HG03342 (cell line): ENCODE measurements at regions not wholly inside any gene's neighbourhood (a gene's known extent, or its start where the extent isn't known, plus 50 kb on each side); places are given as distances from the start of the nearest gene placed in this dataset.

Source experiments
- ATAC-seq: cut with Tn5 transposase; IDR thresholded peaks from one replicate; pipeline ENCODE4 v1.9.1; 2021; ENCODE audit warnings: mild to moderate bottlenecking, moderate library complexity; ENCODE audit not compliant: unreplicated experiment

DNA sequence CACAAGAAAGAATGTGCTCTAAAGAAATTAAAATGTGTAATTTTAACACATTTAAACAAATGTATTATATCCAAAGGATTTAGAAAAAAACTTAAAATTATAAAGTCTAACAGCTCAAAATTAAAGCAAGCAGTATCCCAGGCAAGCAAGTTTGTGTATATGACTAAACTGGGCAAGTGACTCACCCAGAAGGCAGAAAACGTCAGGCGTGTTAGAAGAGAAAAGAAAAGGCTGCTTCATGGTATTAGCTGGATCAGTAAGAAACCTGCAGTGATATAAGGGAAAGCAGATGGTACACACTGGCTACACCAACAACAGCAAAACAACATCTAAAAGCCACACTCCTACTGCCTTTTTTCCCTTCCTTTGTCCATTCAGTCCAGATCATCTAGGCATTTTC, 250.6 kb upstream of the NDST3 start:
- no peak for ATAC-seq

DNA sequence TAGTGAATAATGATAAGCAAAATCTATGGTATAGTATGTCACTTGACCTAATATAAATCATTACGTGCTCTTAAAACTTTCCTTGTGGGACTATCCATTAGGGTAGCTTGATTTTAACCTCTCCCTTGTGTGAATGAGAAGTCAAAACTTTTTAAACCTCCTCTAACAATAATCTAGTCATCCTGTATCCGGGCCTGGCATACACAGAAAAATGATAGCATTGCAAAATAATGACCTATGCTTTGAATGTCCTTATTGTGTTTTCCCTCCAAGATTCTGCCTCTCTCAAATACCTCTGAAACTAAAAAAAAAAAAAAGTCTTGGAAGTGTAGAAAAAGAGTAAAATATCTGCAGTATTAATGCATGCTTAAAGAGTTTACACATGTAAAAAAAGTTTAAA, 250.0 kb upstream of the NDST3 start:
- no peak for ATAC-seq

DNA sequence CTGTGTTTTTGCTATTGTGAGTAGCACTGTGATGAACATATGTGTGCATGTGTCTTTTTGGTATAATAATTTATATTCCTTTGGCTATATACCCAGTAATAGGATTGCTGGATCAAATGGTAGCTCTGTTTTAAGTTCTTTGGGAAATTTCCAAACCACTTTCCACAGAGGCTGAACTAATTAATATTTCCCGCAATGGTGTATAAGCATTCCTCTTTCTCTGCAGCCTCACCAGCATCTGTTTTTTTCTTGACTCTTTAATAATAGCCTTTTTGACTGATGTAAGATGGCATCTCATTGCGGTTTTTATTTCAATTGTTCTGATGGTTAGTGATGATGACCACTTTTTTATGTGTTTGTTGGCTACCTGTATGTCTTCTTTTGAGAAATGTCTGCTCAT, 247.7 kb upstream of the NDST3 start:
- ATAC-seq, result no peak

DNA sequence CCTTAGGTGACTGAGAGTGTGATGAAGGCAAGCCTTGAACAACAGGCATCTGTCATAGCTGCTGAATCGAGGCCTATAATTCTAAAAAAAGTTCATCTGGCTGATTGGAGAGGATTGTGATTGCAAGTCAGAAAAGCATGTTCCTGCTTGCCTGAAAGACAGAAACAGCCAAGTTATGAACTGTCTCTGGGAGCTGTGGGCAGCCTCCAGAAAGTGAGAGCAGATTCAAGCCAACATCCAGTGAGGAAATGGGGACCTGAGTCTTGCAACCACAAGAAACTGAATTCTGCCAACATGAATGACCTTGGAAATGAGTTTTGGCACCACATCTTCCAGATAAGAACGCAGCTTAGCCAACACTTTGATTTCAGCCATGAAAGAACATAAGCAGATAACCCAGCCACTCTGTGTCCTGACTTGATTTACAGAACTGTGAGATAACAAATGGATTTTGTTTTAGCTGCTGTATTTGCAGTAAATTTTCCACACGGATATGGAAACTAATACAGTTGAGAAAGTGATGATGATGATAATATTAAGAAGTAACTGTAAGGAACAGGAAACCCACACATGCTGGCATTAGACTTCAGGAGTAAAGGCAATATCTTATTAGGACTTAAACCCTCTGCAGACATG, 240.3 kb upstream of the NDST3 start:
- ATAC-seq, result no peak

DNA sequence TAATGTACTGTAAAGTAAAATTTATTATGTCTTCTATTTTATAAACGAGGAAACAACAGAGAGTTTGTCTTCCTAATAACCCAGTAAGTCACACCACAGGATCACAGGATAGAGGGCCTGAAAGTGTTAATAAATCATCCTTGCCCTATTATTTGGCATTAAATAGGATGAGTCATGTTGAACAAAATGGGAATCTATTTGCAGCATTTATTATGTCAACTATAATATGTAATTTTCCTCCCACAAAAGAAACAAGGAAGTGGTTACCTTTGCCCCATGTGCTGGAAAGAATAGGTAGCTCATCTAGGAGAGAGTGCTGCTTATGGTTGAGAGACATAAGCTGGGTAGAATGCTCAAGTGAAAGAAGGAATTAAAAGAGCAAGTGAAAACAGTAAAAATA, 237.6 kb upstream of the NDST3 start:
- no peak for ATAC-seq

DNA sequence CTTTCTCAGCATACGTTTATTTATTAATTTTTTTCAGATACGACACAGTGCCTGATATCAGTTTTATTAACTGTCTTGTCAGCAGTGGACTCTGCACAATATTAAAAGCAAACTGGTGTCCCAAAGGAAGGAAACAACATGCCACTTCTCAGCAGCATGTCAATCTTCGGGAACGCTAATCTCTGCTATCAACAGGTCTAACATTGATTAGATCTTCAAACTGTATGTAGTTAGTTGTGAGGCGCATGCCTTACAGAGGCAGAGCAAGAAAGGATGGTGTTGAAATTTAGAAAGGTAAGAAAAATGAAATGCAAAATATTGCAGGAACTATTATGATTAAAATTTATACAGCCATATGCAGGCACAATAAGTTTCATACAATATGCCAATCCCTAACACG, 233.7 kb upstream of the NDST3 start:
- ATAC-seq, result no peak

DNA sequence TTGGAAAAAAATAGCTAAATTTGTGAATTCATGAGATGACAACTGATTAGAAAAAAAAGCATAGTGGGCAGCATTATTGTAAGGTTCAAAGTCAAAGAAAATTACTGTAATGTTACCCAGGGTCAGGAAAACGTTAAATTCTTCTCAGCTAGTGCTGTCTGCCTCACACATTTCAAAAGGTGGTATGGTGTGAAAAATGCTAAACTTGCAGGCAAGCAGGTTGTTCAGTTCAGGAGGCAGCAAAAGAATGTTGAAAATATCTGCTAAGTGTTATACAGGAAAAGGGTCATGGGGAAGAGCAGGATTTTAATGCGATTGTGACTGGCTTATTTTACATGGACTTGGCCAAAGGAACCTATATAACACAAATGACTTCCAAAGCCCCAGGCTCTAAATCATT, 232.5 kb upstream of the NDST3 start:
- no peak for ATAC-seq

DNA sequence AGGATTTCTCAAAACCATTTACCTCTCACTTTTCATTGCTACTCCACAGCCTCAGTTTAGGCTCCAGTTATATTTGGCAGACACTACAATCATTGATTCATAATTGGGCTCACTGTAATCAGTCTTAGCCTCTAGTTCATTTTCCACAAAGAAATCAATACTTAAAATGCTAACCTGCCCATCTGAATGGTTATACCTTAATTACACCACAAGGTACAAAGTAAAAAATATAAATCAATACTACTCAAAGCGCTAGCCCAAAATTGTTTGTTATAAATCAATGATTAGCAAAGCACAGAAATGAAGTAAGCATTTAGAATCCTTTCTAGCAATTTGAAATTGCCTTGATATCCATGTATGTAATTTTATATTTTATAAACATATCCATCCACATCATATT, 222.6 kb upstream of the NDST3 start:
- no peak for ATAC-seq

DNA sequence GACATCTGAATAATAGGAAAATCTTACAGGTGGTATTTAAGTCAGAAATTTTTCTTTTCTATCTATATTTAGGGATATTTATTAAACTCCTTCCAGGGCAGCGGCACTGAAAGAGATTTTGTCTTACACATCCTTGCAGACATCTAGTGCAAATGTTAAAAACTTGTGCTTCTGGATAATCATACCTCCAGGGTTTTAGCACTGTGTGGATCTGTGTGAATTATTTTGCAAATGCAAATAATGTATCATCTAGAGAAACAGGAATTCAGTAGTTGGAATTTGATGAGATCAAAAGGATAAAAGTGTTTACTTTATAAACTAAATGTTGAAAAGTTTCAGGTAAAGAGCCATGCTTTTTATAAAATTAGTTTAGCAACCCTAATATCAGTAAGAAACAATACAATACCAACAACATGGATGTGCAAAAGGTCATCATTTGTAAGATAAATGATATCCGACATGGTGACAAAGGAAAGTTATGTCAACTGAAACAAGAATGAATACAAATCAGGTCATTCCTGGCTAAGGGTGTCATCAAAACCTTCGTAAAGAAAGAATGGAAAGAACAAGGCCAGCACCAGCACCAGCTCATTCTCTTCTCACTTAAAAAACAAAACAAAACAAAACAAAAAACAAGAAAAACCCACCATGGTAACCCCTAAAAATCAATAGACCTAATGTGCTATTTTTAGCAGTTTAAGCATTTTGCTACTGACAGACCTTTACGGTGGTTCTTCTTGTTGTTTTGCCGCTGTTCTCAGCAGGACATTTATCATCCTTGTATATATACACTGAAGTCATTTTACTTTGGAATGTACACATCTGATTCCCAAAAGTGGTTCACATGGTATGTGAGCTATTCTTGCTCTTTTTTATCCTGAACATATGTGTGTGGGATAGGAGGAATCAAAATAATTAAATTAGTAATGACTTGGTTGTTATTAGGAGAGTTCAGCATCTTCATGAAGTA, 219.7 kb upstream of the NDST3 start:
- ATAC-seq, result no peak

DNA sequence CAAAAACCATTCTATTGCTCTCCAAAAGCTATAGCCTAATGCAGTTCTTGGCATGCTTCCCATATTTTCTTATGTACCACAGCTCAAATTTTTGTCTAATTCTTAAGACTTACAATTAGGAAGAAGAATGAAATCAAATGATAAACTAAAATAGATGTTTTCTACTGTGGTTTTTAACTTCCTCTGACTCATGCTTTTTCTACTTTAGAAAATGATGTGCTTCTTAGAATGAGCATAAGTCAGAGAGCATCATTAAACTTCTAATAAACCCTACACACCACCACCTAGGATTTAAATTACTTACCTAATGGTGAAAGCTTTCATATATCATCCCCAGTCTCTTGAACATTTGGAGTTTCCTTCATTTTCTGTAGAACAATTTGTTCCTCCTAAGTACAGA, 217.0 kb upstream of the NDST3 start:
- ATAC-seq, result no peak

DNA sequence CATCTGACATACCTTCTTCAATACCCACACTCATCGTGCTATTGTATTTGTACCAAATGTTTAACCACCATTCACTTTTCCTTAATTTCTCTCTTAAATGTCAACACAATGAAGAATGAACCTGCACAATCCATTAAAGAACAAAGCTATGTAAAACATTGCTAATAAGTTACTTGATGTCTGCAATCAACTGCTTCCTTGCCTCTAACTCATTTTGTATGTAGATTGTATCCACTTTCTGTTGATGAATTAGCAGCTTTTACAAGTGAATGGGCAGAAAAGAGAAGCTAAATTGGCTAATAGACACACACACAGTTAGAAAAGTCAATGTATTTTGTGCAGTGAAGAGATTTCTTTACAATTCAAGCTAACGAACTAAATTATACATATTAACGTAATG, 212.5 kb upstream of the NDST3 start:
- ATAC-seq, result no peak

DNA sequence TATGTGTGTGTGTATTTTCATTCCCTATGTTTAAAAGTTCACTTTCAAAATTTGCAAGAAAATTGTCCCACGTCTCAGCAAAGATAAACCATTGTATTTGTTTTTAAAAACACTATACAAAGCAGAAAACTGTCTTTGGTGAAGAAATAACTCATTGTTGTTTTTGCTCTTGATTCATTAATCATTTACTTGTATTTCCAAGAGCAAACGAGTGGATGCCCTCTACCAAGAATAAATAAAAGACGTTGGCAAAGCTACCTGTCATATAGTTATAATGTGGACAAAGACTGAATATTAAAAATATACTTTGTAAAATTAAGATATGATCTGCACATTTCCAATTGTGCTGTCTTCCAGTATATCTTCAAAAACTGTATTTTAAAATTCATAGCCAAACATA, 210.9 kb upstream of the NDST3 start:
- no peak for ATAC-seq

DNA sequence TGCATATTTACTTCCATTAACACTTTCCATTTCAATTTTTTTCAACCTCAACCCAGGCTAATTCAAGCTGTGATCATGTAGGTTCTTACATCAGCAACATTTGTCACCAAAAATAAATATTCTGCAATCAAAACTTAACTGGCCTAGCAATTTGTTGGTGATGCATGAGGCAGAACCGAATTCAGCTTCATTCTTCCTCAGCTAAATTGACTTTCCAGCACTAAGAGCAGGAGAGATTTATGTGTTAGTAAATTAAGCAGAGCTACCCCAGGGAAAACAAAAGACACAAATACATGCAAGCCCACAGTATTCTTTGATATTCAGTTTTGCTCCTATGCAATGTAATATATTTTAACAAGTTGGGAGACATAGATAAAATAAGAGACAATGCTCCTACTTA, 208.7 kb upstream of the NDST3 start:
- ATAC-seq, result no peak

DNA sequence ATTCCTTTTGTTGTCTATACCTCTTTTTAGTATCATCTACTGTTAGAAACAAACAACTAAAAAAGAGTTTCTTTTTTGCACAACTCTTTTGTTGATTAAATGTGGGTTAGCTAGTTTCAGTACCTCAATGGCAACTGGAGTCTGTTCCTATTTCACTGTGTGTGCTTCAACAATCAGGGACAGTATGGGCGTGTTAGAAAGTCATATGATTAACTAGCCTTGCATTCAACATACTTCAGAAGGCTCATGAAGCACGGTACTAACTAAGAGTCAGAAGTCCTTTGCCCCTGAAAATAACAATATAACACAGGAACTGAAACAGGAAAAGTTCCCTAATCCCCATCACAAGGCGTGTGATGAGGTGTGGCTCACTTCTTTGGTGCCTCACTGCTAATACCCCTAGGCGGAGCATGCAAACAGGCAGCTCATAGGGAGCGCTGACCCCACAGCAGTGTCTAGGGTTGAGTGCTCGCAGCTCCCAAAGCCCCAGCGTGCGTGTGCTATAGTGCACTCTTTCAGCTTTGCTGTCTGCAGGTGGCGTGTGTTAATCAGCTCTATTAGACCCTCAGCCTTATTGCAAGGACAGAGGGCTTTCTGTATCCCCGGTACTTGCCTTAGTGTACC, 203.1 kb upstream of the NDST3 start:
- ATAC-seq, result no peak

DNA sequence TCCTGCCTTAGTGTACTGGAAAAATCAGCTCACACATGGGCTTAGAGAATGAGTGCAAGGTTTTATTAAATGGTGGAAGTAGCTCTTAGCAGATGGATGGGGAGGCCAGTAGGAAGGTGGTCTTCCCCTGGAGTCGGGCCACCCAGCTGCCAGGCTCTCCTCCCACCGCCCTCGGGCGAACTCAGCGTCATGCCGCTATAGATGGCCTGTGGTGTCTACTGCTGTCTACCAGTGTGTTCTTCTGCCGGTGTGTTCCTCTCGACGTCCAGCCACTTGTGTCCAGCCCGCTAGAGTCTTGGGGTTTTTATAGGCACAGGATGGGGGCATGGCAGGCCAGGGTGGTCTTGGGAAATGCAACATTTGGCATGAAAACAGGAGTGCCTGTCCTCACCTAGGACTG, 198.7 kb upstream of the NDST3 start:
- no peak for ATAC-seq

DNA sequence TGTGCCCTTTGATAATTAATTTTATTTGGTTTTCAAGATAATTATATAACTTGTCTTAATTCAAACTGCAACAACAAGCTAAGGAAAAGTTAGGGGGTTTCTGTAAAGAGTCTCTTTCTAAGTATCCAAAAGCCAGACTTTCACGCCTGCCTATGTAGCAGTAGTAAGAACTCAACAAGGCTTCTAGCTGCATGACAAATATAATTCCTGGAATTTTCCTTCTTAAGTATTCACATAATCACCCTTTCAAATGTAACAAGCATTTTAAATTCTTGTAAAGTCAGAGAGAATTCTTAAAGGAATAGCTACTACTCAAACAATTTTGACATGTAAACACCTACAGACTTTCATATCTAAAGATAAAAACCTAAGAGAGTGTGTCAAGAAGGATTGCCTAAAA, 189.7 kb upstream of the NDST3 start:
- ATAC-seq, result no peak

DNA sequence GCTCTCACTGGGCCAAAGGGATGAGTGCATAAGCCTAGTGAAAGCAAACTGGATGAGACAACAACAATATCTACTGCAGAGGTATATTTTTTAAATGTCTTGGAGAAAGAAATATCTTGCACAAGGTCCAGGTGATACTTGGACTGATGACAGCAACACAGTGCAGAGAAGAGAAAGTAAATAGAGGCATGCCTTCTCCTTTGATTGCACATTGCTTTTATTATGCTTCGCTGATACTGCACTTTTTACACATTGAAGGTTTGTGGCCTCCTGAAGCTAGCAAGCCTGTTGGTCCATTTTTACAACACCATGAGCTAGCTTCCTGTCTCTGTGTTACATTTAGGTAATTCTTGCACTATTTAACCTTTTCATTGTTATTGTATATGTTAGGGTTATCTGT, 189.0 kb upstream of the NDST3 start:
- no peak for ATAC-seq

DNA sequence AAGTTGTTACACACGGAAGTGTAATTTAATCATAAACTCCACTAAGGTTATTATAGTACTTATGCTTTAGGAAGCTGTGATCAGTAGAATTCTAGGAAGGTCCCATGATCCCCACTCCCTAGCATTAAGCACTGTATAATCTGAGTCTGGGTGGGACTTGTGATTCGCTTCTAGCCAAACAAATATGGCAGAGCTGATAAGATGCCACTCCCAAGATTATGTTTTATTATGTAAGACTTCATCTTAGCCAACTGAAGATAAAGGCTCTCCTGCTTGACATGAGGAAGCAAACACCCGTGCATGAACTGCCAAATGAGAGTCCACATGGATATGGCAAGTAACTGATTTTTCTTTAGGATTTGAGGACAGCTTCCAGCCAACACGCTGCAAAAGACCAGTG, 186.4 kb upstream of the NDST3 start:
- ATAC-seq, result no peak

DNA sequence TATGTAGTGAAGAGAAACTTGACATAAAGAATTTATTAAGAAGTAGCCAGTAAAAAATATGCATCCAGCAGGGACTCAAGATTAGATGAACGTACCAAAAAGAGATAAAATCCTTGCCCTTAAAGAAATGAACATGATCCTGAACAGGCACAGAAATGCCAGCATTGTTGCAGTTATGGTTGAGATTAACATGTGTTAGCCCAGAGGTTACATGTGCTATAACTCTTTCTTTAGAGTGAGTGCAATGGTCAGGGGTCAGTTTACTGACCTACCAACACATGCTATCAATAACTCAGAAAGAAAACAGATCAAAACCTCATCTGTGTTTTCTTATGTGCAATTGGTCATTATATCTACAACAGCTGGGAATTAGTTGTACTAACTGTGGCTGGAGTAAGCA, 166.1 kb upstream of the NDST3 start:
- no peak for ATAC-seq

DNA sequence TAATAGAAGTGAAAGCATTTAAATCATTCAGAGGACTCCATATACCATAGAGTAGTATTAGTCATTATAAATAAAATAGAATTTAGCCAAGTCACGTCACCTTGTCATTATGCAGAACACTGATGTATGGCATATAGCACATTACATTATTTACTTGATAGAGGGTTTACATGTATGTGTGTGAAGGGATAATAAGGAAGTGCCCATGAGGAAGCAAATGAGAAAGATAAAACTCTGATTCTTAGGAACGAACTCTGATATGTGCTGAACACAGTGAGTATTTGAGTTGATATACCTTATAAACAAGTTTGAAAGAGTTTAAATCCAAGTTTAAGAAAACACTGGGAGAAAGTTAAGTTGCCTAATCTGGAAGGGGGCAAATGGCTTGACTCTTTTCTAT, 160.5 kb upstream of the NDST3 start:
- no peak for ATAC-seq

DNA sequence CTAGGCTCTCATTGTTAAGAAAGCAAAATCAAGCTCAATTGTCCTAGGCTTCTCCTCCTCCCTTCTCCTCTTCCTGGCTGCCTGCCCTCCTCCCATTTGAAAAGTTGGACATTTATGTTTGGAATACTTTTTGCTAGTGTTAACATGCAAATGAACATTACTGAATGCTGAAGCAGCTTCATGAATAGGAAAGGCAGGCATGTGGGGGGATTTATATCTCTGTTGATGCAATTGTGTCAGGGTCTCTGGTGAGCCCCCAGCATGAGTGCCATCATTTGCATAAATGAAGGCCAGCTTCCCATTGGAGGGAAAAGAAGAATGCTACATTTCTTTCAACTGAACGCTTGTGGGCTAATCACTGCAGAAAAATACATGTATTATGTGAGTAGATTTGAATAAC, 160.1 kb upstream of the NDST3 start:
- no peak for ATAC-seq

DNA sequence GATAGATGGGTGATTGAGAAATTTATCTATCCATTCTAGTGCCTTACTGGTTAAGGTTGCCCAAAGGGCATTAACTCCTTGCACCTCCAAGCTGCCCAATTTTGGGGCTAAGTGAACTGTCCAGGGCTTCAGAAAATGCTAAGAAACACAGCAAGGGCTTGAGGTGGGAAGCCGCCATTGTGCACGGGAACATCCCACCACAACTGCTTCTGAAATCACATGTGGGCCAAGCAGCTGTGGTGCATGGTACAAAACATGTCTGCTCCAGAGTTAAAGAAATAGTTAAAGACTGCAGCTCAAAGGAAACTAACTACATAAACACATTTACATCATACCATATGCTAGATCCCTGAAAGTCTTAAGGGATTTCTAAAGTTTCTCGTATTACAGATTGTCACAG, 144.3 kb upstream of the NDST3 start:
- no peak for ATAC-seq
